HUES64 (cell line): ENCODE measurements at regions not wholly inside any gene's neighbourhood (a gene's known extent, or its start where the extent isn't known, plus 50 kb on each side); places are given as distances from the start of the nearest gene placed in this dataset.

Experiments used
- H3K27ac ChIP-seq: 2 replicates; pipeline ENCODE4 v1.7.0; 2013; ENCODE audit warnings: low read depth, low read length, inconsistent platforms
- H3K27me3 ChIP-seq: 2 replicates; pipeline ENCODE4 v1.6.1; 2013; ENCODE audit warnings: mild to moderate bottlenecking, low read length; ENCODE audit not compliant: insufficient read depth
- H3K36me3 ChIP-seq: 2 replicates; pipeline ENCODE4 v1.6.1; 2013; ENCODE audit warnings: mild to moderate bottlenecking, low read length; ENCODE audit not compliant: insufficient read depth
- H3K4me1 ChIP-seq: 2 replicates; pipeline ENCODE4 v1.6.1; 2013; ENCODE audit warnings: mild to moderate bottlenecking, low read length, moderate library complexity; ENCODE audit not compliant: insufficient read depth
- H3K4me3 ChIP-seq: 2 replicates; pipeline ENCODE4 v1.5.1; 2013; ENCODE audit warnings: mild to moderate bottlenecking, low read length, moderate library complexity
- H3K9ac ChIP-seq: 2 replicates; pipeline ENCODE4 v1.6.1; 2013; ENCODE audit warnings: mild to moderate bottlenecking, low read depth, low read length
- H3K9me3 ChIP-seq: 2 replicates; pipeline ENCODE4 v1.6.1; 2013; ENCODE audit warnings: low read depth, low read length; ENCODE audit not compliant: insufficient read depth
- WGBS: fragments of 150-250, 120-280 bp; methylation state at CpG from one replicate; pipeline ENCODE4 v1.1.7; 2013; ENCODE audit warnings: missing lambda C conversion rate; 5-methylcytosine and 5-hydroxymethylcytosine counted together

DNA sequence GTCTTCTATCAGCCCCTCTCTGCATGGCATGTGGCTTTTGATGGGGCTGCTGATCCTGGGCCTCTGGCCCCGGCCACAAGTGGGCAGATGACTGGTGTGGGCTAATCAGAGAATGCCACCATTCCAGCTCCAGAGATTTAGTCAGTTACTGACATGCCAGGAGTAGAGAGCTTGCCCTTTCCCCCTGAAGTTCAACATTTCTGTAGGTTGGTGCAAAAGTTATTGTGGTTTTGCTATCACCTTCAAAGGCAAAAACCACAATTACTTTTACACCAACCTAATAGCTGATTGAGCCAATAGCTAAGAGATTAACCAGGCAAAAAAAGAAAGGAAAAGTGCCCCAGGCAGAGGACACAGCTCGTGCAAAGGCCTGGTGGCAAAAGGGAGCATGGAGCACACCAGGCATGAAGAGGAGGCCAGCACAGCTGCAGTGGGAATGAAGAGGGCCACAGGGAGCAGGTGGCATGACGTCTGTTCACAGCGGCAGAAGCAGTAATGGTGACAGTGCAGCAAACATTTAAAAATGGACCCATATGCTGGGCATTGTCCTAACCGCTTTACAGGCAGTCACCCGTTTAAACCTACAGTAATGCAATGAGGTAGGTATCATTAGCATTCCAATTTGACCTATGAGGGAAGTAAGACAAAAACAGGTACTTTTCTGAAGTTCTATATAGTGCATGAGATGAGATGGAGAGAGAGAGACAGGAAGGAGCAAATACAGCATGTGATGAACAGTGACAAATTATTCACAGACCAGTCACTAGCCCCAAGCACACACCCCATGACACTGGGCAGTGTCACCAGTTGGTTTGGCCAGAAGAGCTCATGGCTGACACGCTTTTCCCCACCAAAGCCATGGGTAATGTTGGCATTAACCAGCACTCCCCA is 373.0 kb upstream of the PROK2 start:
- no peaks in the 10 kb centered on the region for H3K9me3 ChIP-seq
- WGBS: 91% methylated on average over 7 of the region's 7 CpGs
- no peak overlapping the region for H3K4me3 ChIP-seq
- no peak overlapping the region for H3K27ac ChIP-seq
- no peaks in the 10 kb centered on the region for H3K27me3 ChIP-seq
- no peak overlapping the region for H3K9ac ChIP-seq
- H3K4me1 ChIP-seq: no peaks in the 10 kb centered on the region
- H3K36me3 ChIP-seq: no peaks in the 10 kb centered on the region

- Histone ChIP-seq H3K27me3 (no peaks in the 10 kb centered on the region), H3K36me3 (no peaks in the 10 kb centered on the region), H3K9ac (no peak overlapping the region), H3K9me3 (no peaks in the 10 kb centered on the region), H3K4me1 (no peaks in the 10 kb centered on the region), H3K27ac (no peak overlapping the region), H3K4me3 (no peak overlapping the region)
- WGBS: 89% methylated on average over 12 of the region's 12 CpGs
Measured at GRCh38 chr3:72155391-72156064, 370.6 kb upstream of the PROK2 start.

DNA sequence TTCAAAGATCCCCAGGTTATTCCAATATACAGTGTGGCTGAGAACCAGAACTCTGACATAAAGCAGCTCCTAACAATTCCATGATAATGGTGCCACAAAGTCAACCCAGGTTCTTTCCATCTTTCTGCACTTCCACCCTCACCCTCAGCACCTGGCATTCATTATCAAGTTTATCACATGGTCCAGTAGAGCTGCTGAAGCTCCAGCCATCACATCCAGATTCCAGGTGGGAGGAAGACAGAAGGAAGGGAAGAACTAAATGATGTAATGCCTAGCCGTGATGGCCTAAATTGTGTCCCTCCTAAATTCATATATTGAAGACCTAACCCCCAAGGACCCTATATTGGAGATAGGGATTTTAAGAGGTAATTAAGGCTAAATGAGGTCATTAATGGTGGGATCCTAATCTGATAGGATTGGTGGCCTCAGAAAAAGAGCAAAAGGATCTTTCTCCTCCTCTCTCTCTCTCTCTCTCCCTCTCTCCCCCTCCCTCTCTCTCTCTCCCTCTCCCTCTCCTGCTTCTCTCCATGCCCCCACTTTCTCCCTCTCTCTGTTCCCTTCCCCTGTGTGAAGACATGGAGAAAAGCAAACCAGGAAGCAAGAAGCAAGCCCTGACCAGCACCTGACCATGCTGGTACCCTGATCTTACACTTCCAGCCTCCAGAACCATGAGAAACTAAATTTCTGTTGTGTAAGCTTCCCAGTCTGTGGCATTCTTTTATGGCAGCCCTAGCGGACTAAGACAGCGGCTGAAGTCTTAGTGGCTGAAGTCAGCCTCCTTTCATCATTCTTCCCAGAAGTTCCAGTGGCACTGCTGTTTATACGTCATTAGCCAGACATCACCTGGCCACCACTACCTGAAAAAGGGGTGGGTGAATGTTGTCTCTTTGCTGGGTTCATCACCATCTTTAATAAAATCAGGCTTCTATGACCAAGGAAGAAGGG is 369.7 kb upstream of the PROK2 start:
- Histone ChIP-seq H3K9ac (no peak overlapping the region), H3K4me1 (no peaks in the 10 kb centered on the region)
- WGBS: 93% methylated on average over 2 of the region's 4 CpGs

GRCh38 chr3:72153477-72154314 is 368.7 kb upstream of the PROK2 start:
- WGBS: 98% methylated on average over 5 of the region's 6 CpGs
- Histone ChIP-seq H3K9ac (no peak overlapping the region), H3K27me3 (no peaks in the 10 kb centered on the region)

More for the DNA sequence above, 369.7 kb upstream of the PROK2 start:
- Histone ChIP-seq H3K9me3 (no peaks in the 10 kb centered on the region), H3K4me3 (no peak overlapping the region), H3K27me3 (no peaks in the 10 kb centered on the region), H3K36me3 (no peaks in the 10 kb centered on the region), H3K27ac (no peak overlapping the region)

GRCh38 chr3:72152551-72153476 is 367.9 kb upstream of the PROK2 start:
- 92% methylated on average over 21 of the region's 21 CpGs for WGBS
- H3K4me3 ChIP-seq: no peak overlapping the region

More at GRCh38 chr3:72153477-72154314, 368.7 kb upstream of the PROK2 start:
- H3K4me1 ChIP-seq: no peaks in the 10 kb centered on the region
- no peaks in the 10 kb centered on the region for H3K9me3 ChIP-seq
- H3K27ac ChIP-seq: no peak overlapping the region
- no peak overlapping the region for H3K4me3 ChIP-seq
- H3K36me3 ChIP-seq: no peaks in the 10 kb centered on the region

GRCh38 chr3:72151465-72152238 is 366.7 kb upstream of the PROK2 start:
- WGBS: 94% methylated on average over 9 of the region's 9 CpGs
- Histone ChIP-seq H3K4me3 (no peak overlapping the region), H3K9me3 (no peaks in the 10 kb centered on the region), H3K4me1 (no peaks in the 10 kb centered on the region), H3K36me3 (no peaks in the 10 kb centered on the region), H3K9ac (no peak overlapping the region), H3K27ac (no peak overlapping the region), H3K27me3 (no peaks in the 10 kb centered on the region)

More at GRCh38 chr3:72152551-72153476, 367.9 kb upstream of the PROK2 start:
- H3K4me1 ChIP-seq: no peaks in the 10 kb centered on the region
- H3K9ac ChIP-seq: no peak overlapping the region
- H3K36me3 ChIP-seq: no peaks in the 10 kb centered on the region
- H3K27me3 ChIP-seq: no peaks in the 10 kb centered on the region
- H3K9me3 ChIP-seq: no peaks in the 10 kb centered on the region
- no peak overlapping the region for H3K27ac ChIP-seq

- no peaks in the 10 kb centered on the region for H3K36me3 ChIP-seq
- no peaks in the 10 kb centered on the region for H3K27me3 ChIP-seq
- 90% methylated on average over 6 of the region's 6 CpGs for WGBS
- H3K9ac ChIP-seq: no peak overlapping the region
- H3K9me3 ChIP-seq: no peaks in the 10 kb centered on the region
- no peak overlapping the region for H3K4me3 ChIP-seq
- H3K4me1 ChIP-seq: no peaks in the 10 kb centered on the region
- no peak overlapping the region for H3K27ac ChIP-seq
Measured at GRCh38 chr3:72150634-72151412, 365.9 kb upstream of the PROK2 start.

DNA sequence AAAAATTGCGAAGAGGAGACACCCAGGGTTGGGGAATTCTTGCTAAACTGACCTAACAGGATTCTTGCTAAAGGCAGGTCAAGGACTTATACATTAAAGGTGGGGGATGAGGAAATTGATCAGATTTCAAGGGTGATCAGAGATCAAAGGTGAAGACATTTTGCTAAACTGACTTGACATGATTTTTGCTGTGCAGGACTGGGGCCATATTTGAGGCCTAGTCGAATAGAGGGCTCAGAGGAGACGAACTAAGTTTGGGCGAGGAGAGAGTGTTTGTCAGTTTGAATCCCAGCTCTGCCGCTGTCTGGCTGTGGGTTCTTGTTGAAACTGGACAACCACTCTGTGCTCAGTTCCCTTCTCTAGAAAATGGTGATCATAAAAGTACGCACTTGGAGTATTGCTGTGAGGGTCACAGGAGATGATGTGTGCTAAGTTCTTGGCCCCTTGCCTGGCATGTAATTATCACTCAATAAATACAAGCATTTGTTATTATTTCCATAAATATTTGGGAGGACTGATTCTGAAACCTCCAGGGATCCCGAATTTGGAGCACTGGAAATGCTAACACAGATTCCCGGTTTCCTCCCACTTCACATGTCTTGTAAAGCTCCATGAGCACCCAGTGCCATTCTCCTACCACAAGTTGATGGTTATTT is 364.8 kb upstream of the PROK2 start:
- no peaks in the 10 kb centered on the region for H3K36me3 ChIP-seq
- 94% methylated on average over 8 of the region's 8 CpGs for WGBS
- no peaks in the 10 kb centered on the region for H3K27me3 ChIP-seq
- no peak overlapping the region for H3K9ac ChIP-seq
- no peak overlapping the region for H3K27ac ChIP-seq
- H3K4me1 ChIP-seq: no peaks in the 10 kb centered on the region
- H3K9me3 ChIP-seq: no peaks in the 10 kb centered on the region
- no peak overlapping the region for H3K4me3 ChIP-seq
